A204.1 (cell line): ENCODE measurements at regions not wholly inside any gene's neighbourhood (a gene's known extent, or its start where the extent isn't known, plus 50 kb on each side); places are given as distances from the start of the nearest gene placed in this dataset.
"Not testable (repeated sequence)": the region's sequence is repeated elsewhere in the genome, so short reads cannot be mapped to it uniquely, and the experiment has no call there.

Experiments used
- FAIRE-seq: peaks from 2 replicates; lab custom pipeline; 2012; peaks lifted over from hg19 to GRCh38; lab: Jason Lieb, UNC

DNA sequence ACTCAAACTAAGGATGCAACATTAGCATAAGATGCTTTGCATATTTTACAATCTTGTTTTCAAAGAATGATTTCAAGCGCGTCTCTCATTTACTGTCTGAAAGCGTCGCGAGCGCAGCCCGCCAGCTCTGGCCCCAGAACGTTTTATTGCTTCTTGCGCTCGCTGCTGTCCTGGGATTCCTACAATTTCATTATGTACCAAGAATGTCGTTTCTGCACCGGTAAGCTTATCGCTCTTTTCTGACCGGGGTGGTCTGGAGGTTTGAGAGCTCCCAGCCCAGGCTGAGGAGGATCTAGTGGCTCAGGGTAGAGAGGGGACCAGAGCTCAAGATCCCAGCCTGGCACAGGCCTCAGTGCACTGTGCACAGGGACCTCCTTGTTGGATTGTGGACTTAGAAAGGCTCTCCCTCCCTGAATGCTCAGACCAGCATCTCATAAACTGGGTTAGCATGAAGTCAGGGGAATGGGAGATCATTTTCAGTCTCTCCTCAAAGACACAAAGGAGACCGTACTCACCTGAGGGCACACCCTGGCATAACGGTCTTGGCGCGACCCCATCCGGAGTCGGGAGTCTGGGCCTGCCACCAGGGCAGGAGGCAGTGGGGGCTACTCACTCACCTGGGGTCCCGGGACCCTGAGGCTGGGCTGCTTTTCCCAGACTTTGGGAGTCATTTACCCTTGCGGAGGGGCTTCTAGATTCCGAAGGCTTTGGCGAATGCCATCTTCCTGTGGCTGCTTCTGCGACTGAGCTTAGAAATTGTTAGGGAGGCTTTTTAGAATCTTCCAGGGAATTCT is 817.4 kb downstream of the BRD1 start:
- FAIRE-seq = no peak

DNA sequence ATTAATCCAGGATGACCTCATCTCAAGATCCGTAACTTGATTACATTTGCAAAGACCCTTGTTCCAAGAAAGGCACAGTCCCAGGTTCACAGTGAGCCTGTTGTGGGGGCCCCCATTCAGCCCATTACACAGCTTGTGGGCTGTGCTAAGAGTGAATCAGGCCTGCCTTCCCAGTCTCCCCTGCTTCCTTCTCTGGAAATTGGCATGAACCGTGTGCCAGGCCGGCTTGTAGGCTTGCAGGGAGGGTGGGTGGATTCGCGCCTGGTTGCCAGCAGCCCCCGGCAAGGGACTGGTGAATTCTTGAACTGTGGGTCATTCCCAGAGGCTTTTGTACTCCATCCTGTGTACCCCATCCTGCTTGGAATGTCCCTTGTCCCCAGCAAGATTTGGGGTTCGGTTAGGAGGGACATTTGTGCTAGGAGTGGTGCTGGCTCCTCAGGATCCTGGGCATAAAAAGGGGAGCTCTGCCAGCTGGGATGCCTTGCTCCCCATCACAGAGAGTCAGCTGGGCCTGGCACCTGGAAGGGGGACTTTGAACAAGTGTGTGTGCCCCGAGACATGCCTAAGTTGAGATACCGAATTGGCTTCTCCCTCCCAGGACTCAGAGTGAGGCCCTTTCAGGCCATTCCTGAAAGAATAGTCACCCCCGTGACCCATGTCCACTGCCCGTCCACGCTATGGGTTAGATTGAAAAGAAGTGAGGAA is 818.2 kb downstream of the BRD1 start:
- FAIRE-seq = no peak

DNA sequence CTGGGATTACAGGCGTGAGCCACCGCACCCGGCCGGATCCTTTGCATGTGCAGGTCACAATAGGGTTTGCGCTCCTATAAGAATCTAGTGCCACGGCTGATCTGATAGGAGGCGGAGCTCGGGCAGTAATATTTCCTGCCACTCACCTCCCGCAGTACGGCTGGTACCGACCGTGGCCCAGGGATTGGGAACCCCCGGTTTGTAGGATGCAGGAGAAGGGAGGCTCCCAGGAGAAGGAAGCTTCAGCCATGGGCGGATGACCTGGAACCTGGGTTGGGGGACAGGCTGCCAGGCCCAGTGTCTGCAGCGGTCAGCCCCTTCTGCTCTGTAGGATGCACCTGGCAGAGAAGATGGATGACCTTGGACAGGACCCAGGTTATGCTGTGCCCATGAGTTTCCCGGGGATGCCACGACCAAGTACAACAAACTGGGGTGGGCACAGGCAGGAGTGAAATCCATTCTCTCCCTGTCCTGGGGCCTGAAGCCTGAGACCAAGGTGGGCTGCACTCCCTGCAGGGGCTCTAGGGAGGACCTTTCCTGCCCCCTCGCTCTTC is 818.9 kb downstream of the BRD1 start:
- no peak for FAIRE-seq

DNA sequence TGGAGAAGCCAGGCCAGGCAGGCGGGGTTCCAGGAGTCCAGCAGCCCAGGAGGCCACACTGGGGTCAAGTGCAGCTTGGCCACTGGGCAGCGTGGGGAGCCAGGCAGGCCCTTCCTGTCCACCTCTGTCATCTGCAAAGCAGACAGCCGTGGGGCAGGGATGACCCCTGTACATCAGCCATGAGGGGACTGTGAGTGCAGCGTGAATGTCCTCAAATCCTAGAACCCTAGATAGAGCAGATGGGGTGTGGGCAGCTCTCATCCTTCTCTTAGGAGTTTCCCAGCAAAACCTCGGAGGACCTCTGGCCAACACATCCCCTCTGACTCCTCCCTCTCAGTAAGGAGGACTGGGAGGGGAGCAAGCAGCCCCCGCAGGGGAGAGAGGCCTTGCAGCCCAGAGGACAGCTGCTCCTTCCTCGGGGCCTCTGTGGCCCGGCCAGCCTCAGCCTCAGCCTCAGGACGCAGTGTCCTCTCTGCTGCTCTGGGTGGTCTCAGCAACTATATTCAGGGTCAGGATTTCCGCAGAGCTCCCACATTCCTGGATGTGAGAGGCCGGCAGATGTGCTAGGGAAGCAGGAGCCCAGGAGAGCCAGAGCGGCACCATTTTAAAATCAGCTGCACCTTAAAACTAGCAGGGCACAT is 820.5 kb downstream of the BRD1 start:
- FAIRE-seq = no peak

DNA sequence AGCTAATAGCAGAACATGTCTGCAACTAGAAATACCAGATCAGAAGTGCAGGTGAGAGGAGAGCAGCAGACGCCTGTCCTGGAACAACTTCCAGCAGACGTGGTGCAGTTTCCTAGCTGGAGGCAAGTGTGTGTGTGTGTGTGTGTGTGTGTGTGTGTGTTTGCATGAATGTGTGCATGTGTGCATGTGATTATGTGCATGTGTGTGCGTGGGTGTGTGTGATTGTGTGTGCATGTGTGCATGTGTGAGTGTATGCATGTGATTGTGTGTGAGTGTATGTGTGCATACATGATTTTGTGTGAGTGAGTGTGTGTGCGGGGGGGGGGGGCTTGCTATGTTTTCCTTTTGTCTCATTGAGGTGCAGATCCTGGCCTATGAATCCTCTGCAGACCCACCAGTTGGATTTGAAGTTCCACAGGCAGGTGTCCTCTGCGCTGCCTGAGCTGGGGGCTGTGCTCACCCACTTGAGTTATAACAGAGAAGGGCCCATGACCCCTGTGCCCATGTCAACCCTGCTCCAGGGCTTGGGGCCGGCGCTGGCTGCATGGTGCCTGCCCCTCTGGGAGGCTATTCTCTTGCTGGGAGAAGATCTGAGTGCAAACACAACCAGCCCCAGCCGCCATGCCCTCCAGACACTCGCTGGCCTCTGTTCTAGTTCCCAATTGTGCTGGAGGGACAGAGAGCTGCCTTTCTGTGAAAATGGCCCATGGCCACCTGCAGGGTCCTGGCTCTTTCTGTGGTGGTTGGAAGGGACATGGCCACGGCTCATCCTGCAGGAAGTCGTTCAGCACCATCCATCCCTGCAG is 821.3 kb downstream of the BRD1 start:
- FAIRE-seq = no peak

DNA sequence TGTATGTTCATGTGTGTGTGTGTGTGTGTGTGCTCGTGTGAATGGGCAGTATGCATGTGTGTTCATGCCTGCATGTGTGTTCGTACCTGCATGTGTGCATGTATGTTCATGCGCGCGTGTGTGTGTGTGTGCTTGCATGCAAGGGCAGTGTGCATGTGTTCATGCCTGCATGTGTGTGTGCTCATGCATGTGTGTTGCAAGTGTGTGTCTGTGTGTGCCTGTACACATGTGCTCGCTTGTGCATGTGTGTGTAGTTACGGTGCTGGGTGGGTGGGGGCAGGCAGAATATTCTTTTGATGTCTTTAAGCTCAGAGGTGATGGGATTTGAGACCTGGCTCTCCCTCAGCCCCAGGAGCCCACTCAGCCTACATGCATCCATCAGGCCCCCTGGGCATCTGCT is 822.1 kb downstream of the BRD1 start:
- no peak for FAIRE-seq

DNA sequence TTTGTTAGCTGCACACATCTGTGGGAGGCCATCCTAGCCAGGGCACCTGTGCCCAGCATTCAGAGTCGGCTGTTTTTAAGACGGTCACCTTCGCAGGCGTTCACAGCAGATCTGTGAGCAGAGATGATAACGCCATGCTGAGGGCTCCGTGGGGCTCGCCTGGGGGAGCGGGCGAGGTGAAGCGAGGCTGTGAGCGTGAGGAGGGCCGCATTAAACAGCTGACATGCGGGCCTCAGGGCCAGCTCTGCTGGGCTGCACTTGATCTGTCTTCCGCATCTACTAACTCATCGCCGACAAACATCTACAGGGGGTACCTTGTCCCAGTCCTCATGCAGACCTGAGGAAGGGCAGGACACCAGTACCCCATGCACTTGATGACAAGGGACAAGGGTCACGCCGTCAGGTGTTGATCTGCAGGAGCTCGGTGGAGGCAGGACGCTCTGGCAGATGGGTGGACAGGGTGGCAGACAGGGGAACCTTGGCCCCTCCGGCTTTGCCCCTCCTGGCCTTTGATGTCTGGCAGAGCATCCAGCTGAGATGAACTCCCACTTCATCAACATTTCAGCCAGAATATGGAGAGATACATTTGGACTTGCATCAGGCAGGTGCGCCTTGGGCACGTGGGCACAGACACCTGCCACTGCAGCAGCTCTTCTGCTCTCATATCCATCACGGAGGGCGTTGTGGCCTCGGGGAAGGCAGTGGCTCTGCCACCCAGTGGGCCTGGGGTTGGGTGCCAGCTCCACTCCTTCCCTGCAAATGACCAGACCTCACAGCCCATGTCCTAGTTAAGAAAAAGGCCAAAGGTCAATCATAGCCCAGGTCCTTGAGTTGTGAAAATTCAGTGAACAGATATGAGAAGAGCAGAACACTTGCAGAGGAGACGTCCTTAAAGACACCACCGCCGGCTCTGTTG is 822.9 kb downstream of the BRD1 start:
- FAIRE-seq = no peak

DNA sequence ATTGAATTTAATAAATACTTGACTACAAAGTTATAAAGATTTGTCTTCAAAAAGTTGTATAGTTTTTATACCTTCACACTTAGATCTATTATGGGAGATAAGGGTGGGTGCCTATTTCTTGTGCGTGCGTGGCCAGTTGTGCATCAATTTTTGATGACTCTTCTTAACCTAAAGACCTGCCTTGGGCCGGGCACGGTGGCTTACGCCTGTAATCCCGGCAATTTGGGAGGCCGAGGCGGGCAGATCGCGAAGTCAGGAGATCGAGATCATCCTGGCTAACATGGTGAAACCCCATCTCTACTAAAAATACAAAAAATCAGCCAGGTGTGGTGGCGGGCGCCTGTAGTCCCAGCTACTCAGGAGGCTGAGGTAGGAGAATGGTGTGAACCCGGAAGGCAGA is 830.1 kb downstream of the BRD1 start:
- not testable (repeated sequence) for FAIRE-seq

DNA sequence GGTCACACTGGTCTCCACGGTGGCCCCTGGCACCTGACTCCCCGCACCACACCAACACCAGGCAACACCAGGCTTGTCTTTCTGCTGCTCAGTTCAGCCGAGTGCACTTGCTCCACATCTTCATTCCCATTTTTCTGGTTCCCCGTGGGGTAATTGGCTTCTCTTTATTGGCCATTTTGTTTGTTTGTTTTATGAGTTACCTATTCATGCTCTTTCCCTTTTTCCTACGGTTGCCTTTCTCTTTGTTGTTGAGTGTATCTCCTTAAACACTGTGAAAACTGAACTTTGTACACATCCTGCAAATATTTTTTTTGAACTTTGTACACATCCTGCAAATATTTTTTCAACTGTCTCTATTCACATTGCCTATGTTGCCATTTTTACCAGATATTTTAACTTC is 834.0 kb downstream of the BRD1 start:
- FAIRE-seq = no peak

DNA sequence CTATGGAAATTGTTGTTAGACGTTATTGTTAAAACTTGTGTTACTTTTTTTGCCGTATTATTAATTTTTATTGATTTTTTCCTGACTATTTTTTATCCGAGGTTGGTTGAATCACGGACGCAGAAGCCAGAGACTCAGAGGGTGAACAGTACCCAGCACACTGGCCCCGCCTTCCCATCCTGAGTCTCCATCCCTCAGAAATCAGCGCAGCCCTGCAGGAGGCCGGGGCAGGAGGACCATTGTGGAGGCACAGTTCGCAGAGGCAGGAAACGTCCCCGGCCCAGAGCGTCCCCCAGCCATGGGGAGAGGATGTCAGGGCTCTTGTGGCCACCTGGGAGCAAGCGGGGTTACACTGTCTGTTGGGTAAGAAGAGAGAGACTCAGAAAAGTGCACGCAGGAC is 843.0 kb downstream of the BRD1 start:
- FAIRE-seq = no peak

DNA sequence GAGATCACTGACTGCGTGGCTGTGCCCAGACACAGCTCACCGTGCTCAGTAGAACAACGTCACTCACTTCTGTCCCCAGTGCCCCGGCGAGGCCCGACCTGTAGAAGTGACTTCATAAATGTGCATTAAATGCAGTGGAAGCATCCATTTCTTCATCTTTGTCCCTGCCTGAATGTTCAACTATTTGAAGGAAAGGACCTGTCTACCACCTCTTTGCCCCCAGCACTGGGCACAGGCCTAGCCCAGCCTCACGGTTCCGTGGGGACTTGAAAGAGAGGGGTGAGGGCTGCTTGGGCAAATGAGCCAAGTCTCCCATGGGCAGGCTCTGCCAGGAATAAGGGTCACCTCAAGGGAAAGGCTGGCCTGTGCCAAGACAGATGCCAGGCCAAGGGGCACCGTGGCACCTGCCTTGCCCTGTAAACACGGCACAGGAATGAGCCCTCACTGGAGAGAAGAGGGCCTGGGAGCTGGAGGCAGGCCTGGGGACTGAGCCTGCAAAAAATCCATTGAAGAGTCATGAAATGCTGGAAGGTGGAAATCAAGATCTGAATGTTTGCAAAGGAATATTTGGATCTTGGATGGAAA is 845.3 kb downstream of the BRD1 start:
- FAIRE-seq = no peak

DNA sequence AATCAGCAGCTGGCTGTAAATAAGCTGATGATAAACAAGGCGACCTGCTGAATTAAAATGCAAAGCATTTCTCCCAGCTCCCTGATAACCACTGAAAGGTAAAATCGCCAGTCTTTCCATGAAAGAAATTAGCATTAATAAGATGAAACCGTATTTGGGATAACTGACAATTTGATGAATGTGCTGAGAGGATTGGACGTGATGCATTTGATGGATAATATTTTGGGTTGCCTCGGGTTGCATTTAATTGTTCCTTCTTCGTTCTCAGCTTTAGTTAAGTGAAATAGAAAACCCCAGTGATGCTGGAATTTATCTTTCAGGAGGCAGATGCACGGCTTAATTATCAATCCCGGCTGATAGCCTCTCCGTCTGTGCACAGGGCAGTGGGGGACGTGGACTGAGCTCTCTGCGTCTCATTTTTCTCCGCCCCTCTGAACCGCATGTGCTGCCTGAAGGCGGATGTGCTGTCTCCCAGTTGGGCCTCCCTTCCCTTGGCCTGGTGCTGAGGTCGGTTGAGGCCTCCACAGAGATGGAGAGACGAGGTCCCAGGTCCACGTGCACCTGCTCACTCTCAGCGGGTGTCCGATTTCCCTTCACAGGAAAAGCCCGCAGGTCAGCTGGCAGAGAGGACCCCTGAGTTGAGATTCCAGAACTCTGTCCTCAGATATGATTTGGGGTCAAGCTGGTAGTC is 846.2 kb downstream of the BRD1 start:
- no peak for FAIRE-seq

DNA sequence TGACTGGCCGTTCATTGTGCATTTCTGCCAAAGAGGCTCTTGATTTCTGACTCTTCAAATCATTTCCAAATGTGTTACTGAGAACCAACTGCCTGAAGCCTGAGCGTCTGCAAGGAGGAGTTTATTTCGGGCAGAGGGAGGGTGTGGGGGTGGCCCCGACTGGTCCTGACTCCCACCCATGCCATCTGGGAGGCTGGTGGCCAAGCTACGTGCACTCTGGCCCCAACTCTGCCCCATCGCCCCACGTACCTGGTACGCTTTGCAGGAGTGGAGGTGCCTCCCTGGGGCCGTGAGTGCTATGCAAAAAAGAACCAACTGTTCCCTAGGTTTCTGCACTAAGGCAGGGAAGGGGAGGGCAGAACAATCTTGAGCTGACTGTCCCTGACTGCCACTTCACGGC is 846.8 kb downstream of the BRD1 start:
- no peak for FAIRE-seq

DNA sequence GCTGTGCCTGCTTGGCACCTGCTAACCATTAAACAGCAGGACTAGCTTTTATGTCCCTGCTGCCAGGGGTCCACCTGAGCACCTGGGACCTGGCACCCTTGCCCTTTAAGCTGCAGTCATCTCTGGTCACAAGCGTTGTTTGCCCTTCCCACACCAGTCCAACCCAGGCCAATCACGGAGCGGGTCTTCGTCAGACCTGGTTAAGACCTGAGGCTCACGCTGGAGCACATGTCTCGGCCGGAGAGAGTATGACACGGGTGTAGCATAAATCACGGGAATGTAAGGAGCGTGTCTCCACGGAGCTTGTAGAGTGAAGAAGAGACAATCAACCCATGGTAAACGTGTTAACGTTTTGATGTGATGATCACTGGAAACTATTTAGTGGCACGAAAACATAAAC is 847.3 kb downstream of the BRD1 start:
- FAIRE-seq = no peak

DNA sequence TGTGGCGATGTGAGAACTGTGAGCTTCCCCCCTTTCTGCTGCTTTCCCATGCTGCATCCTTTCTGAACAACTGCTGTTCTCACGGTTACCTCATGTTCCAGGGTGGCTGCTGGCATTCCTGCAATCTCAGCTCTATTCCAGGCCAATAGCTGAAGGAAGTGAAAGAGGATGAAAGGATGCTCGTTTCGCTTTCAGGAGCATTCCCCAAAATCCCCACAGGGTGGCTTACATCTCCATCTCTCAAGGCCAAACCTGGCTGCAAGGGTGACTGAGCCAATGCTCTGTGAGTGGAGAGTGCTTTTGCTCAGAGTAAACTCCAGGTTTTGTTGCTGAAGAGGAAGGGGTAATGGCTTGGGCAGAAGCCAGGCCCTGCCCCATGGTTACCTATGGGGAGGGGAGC is 848.2 kb downstream of the BRD1 start:
- FAIRE-seq = no peak

DNA sequence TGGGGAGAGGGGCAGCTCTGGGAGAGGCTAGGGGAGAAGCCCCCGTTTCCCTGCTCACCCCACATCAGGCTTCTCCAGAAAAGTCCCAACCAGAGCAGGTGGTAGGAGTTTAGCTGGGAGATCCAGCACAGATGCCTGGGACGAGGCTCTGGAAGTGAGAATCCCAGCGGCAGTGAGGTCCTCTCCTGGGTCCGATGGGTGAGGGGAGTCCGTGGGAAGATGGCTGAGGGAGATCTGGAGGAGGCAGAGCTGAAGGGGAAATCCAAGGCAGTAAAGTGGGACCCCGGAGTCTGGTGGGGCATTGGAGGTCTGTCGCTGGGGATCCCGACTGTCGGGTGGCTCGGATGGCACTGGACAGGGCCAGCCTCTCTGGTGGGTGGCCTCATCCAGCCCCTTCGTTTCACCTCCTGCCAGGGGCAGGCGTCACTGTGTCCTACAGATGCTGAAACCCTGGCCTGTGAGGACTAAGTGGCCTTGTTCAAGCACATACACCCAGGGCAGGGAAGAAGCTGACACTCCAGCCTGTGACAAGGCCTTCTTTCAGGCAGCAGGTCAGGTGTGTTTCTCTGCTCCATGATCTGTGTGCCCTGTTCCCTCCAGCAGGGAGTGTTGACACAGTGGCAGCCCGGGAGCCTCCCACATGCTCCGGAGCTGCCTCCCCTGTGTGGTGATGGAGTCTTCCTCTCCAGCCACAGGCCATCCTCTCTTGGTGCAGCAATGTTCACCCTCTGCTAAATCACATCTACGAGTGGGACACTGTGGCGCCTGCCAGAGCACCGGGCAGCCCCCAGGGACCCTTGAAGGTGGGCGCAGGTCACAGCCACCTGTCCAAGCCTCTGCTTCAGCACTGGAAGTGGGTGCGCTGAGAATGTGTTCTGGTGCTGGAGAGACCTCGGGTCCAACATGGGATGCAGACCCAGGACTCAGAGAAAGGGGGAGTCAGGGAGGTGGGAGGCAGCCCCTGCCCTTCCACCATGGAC is 850.8 kb downstream of the BRD1 start:
- no peak for FAIRE-seq

DNA sequence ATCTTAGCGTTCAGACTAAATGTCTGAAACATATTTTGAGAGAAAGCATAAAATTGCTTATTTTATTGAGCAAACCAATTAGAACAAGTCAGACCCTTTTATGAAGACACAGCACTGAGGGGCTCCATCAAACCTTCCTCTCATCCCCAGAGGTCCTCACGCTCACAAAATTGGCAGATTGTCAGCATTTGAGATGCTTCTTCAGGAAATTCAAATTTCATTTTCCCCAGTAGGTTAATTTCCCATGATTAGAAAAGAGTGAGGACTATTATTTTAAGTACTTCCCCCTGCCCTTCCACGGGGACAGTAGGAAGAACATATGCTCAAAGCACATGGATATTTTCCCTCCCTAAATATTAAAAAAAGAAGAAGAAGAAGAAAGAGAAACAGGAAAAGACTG is 851.8 kb downstream of the BRD1 start:
- no peak for FAIRE-seq

DNA sequence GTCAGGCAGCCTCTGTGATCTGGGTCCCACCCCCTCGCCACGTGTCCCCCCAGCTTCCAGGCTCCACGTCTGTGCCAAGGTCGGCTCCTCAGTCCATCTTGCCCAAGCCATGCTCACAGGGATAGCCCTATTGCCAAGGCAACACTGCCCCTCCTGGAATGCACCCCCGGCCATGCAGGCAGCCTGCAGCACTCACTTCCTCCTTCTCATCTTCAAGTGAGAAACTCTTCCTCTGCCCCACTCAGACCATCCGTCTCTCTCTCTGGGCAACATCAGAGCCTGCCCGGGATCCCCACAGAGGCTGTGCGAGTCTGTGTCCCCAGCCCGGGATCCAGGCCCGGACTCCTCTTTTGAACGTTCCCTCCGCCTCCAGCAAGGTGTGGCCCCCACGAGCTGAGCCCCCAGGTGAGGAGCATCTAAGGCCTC is 852.3 kb downstream of the BRD1 start:
- no peak for FAIRE-seq
